ENCODE measurements at regions not wholly inside any gene's neighbourhood (a gene's known extent, or its start where the extent isn't known, plus 50 kb on each side); places are given as distances from the start of the nearest gene placed in this dataset.

DNA sequence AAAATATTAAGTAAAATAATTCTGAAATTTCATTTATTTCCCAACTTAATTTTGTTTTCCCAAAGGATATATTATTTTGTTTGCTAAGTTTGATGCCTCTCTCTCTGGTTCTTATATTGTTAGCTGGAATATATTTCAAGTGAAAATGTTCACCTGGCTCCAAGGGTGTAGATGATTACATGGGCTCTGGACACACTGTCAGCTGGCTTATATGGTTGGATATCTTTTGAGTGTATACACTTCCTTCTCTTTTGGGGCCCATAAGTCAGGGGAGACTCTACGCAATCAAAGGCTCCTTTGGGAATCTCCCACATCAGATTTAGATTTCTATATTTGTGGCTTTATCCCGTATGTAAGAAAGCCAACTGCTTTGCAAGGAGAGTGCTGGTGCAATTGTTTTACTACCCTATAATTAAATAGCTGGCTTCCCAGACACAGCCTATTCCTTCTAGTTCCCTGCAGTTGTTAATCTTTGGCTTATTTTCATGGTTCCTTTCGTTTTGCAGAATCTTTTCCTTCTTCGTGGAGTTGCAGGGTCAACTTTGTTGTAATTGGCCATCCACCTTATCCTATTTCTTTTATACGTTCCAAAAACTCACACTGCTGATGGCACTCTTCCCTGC is 225.7 kb downstream of the DPH6 start:
- no CpG with 5 or more reads among the region's 5 CpGs for WGBS (ENCODE audit: insufficient coverage, insufficient read length)
- DNase-seq (ENCODE audit: low read depth, low spot score) = no peak
- Histone ChIP-seq H3K27ac (ENCODE audit: low read length) (no peak overlapping the region), H3K27me3 (ENCODE audit: control insufficient read depth, insufficient read depth, low read length) (no peaks in the 10 kb centered on the region), H3K36me3 (ENCODE audit: control insufficient read depth, insufficient read depth, low read length) (no peaks in the 10 kb centered on the region), H3K4me1 (ENCODE audit: control insufficient read depth, insufficient read depth, low read length) (no peaks in the 10 kb centered on the region), H3K9me3 (ENCODE audit: control insufficient read depth, insufficient read depth, low read length) (no peaks in the 10 kb centered on the region), H3K4me3 (ENCODE audit: low read length) (no peak overlapping the region)

DNA sequence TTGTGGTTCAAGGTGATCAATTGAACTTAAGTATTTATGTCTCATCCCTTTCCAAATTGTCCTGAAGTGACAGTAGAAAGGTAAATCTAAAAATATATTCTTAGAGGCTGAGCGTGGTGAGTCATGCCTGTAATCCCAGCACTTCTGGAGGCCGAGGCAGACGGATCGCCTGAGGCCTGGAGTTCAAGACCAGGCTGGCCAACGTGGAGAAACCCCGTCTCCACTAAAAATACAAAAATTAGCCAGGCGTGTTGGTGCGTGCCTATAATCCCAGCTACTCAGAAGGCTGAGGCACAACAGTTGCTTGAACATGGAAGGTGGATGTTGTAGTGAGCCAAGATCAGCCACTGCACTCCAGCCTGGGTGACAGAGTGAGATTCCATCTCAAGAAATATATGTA is 226.6 kb downstream of the DPH6 start:
- Histone ChIP-seq H3K9me3 (ENCODE audit: control insufficient read depth, insufficient read depth, low read length) (no peaks in the 10 kb centered on the region), H3K4me1 (ENCODE audit: control insufficient read depth, insufficient read depth, low read length) (no peaks in the 10 kb centered on the region), H3K27ac (ENCODE audit: low read length) (no peak overlapping the region), H3K36me3 (ENCODE audit: control insufficient read depth, insufficient read depth, low read length) (no peaks in the 10 kb centered on the region), H3K4me3 (ENCODE audit: low read length) (no peak overlapping the region), H3K27me3 (ENCODE audit: control insufficient read depth, insufficient read depth, low read length) (no peaks in the 10 kb centered on the region)
- WGBS (ENCODE audit: insufficient coverage, insufficient read length) = no CpG with 5 or more reads among the region's 8 CpGs
- no peak for DNase-seq (ENCODE audit: low read depth, low spot score)

DNA sequence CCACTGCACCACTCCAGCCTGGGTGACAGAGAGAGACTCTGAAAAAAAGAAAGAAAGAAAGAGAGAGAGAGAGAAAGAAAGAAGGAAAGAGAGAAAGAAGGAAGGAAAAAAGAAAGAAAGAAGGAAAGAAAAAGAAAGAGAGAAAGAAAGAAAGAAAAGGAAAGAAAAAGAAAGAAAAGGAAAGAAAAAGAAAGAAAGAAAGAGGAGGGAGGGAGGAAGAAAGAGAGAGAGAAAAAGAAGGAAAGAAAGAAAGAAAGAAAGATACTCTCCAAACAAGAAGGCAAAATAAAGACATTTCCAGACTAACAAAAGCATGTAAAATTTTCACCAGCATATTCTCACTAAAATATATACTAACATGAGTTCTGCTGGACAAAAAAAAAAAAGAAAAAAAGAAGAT is 228.7 kb downstream of the DPH6 start:
- Histone ChIP-seq H3K9me3 (ENCODE audit: control insufficient read depth, insufficient read depth, low read length) (no peaks in the 10 kb centered on the region), H3K36me3 (ENCODE audit: control insufficient read depth, insufficient read depth, low read length) (no peaks in the 10 kb centered on the region), H3K4me1 (ENCODE audit: control insufficient read depth, insufficient read depth, low read length) (no peaks in the 10 kb centered on the region), H3K4me3 (ENCODE audit: low read length) (no peak overlapping the region), H3K27me3 (ENCODE audit: control insufficient read depth, insufficient read depth, low read length) (no peaks in the 10 kb centered on the region), H3K27ac (ENCODE audit: low read length) (no peak overlapping the region)
- no peak for DNase-seq (ENCODE audit: low read depth, low spot score)

DNA sequence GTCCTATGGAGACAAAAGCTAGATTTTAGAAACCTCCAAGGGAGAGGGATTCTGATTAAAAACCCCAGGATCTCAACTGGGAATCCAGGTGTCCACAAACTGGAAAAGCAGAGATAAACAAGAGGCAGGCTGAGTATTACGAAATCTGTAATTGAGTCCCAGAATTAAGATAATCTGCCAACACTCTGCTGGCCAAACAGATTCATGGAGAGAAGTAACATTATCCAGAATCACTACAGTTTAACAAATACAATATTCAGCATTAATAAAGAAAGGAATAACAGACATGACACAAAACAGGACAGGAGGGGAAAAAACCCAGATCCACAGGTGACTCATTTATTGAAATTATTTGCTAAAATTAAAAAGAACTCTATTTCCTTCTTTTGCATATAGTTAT is 227.2 kb upstream of the NANOGP8 start:
- no peaks in the 10 kb centered on the region for H3K4me1 ChIP-seq (ENCODE audit: control insufficient read depth, insufficient read depth, low read length)
- H3K27ac ChIP-seq (ENCODE audit: low read length) = no peak overlapping the region
- H3K36me3 ChIP-seq (ENCODE audit: control insufficient read depth, insufficient read depth, low read length) = no peaks in the 10 kb centered on the region
- H3K9me3 ChIP-seq (ENCODE audit: control insufficient read depth, insufficient read depth, low read length) = no peaks in the 10 kb centered on the region
- no peak for DNase-seq (ENCODE audit: low read depth, low spot score)
- no CpG with 5 or more reads among the region's 1 CpG for WGBS (ENCODE audit: insufficient coverage, insufficient read length)
- no peak overlapping the region for H3K4me3 ChIP-seq (ENCODE audit: low read length)
- no peaks in the 10 kb centered on the region for H3K27me3 ChIP-seq (ENCODE audit: control insufficient read depth, insufficient read depth, low read length)

DNA sequence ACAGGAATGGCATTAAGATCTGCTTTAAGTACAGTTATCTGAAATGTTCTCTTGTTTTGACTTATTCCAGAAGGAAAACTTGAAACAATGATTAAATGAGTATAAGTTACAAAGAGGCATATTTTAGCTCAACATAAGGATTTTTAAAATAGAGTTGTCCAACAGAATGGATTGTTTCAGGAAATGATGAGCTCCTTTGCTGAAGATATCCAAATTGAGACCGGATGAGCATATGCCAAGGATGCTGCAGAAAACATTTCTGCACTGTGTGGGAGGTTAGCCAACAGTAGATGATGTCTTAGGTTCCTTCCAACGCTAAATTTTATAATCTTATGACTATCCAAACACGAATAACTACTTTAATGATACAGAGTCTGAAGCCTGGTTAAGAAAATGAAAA is 226.5 kb upstream of the NANOGP8 start:
- no peak overlapping the region for H3K4me3 ChIP-seq (ENCODE audit: low read length)
- H3K27me3 ChIP-seq (ENCODE audit: control insufficient read depth, insufficient read depth, low read length) = no peaks in the 10 kb centered on the region
- no peaks in the 10 kb centered on the region for H3K4me1 ChIP-seq (ENCODE audit: control insufficient read depth, insufficient read depth, low read length)
- DNase-seq (ENCODE audit: low read depth, low spot score) = no peak
- no peaks in the 10 kb centered on the region for H3K36me3 ChIP-seq (ENCODE audit: control insufficient read depth, insufficient read depth, low read length)
- no CpG with 5 or more reads among the region's 3 CpGs for WGBS (ENCODE audit: insufficient coverage, insufficient read length)
- H3K27ac ChIP-seq (ENCODE audit: low read length) = no peak overlapping the region
- H3K9me3 ChIP-seq (ENCODE audit: control insufficient read depth, insufficient read depth, low read length) = no peaks in the 10 kb centered on the region

DNA sequence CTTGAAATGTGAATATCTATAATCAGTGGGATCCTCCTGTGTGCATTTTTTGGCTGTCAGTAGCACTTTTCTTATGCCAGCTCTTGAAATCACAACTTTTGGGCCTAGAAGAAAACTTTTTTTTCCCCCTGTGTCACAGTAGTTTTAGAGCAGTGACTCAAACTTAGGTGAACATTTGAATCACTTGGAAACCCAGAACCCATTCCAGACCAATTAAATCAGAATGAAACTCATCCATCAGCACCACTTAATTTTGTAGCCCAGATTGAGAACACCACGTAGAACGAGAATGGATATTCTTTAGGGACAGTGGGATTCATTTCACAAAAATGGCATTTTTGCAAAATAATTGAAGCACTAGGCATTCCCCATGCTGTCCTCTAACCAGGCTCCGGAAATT is 224.8 kb upstream of the NANOGP8 start:
- Histone ChIP-seq H3K9me3 (ENCODE audit: control insufficient read depth, insufficient read depth, low read length) (no peaks in the 10 kb centered on the region), H3K27me3 (ENCODE audit: control insufficient read depth, insufficient read depth, low read length) (no peaks in the 10 kb centered on the region), H3K4me3 (ENCODE audit: low read length) (no peak overlapping the region), H3K36me3 (ENCODE audit: control insufficient read depth, insufficient read depth, low read length) (no peaks in the 10 kb centered on the region), H3K4me1 (ENCODE audit: control insufficient read depth, insufficient read depth, low read length) (no peaks in the 10 kb centered on the region), H3K27ac (ENCODE audit: low read length) (no peak overlapping the region)
- WGBS (ENCODE audit: insufficient coverage, insufficient read length) = no CpG with 5 or more reads among the region's 3 CpGs
- DNase-seq (ENCODE audit: low read depth, low spot score) = no peak

DNA sequence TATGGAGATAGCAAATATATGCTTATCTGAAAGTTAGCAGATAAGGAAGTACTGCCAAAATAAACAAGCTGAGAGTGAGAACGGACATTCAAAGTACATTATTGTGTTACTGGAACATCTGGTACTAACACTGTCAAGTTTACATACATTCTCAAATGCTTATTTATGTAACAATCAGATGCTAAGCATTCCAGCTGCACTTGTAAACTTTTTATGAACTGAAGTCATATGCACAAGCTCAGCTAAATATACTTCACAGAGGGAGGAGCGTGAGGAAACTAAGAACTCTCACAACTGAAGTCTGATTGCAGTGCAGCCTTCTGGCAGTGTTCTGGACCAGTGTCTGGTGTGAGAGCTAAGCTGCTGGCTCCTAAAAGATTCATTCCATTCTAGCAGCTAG is 223.7 kb upstream of the NANOGP8 start:
- Histone ChIP-seq H3K36me3 (ENCODE audit: control insufficient read depth, insufficient read depth, low read length) (no peaks in the 10 kb centered on the region), H3K4me1 (ENCODE audit: control insufficient read depth, insufficient read depth, low read length) (no peaks in the 10 kb centered on the region), H3K27ac (ENCODE audit: low read length) (no peak overlapping the region), H3K4me3 (ENCODE audit: low read length) (no peak overlapping the region), H3K27me3 (ENCODE audit: control insufficient read depth, insufficient read depth, low read length) (no peaks in the 10 kb centered on the region), H3K9me3 (ENCODE audit: control insufficient read depth, insufficient read depth, low read length) (no peaks in the 10 kb centered on the region)
- WGBS (ENCODE audit: insufficient coverage, insufficient read length) = no CpG with 5 or more reads among the region's 2 CpGs
- DNase-seq (ENCODE audit: low read depth, low spot score) = no peak

DNA sequence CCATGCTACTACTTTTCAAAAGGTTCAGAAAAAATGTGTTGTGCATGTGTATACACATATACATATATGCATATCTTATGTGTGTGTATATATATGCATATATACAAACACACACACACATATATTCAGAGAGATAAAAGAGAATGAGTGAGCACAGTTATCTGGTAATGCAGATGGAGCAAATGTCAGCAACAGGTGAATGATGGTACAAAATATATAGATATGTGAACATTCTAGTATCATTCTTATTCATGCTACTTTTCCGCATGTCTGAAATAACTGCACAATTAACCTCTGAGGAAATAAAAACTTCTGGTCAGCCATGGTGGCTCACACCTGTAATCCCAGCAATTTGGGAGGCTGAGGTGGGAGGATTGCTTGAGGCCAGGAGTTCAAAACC is 222.6 kb upstream of the NANOGP8 start:
- Histone ChIP-seq H3K27ac (ENCODE audit: low read length) (no peak overlapping the region), H3K36me3 (ENCODE audit: control insufficient read depth, insufficient read depth, low read length) (no peaks in the 10 kb centered on the region), H3K9me3 (ENCODE audit: control insufficient read depth, insufficient read depth, low read length) (no peaks in the 10 kb centered on the region), H3K27me3 (ENCODE audit: control insufficient read depth, insufficient read depth, low read length) (no peaks in the 10 kb centered on the region), H3K4me3 (ENCODE audit: low read length) (no peak overlapping the region), H3K4me1 (ENCODE audit: control insufficient read depth, insufficient read depth, low read length) (no peaks in the 10 kb centered on the region)
- DNase-seq (ENCODE audit: low read depth, low spot score) = no peak
- no CpG with 5 or more reads among the region's 1 CpG for WGBS (ENCODE audit: insufficient coverage, insufficient read length)

DNA sequence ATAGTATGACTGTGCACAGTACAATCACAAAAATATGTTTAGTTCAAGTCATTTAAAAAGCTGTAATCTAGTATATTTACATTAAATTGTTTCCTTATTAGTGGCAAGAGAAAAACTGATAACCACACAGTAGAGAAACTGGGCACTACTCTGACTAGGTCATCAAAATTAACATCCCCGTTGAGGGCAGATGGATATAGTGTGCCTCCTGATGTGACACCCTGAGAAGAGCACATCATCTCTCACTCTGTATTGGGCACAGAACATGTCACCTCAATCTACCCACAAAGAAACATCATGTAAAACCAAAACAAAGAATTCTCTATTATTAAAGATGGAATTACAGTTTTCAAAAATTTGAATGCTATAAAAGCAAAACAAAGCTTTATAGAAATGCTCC is 221.9 kb upstream of the NANOGP8 start:
- Histone ChIP-seq H3K4me3 (ENCODE audit: low read length) (no peak overlapping the region), H3K9me3 (ENCODE audit: control insufficient read depth, insufficient read depth, low read length) (no peaks in the 10 kb centered on the region), H3K27me3 (ENCODE audit: control insufficient read depth, insufficient read depth, low read length) (no peaks in the 10 kb centered on the region), H3K27ac (ENCODE audit: low read length) (no peak overlapping the region), H3K4me1 (ENCODE audit: control insufficient read depth, insufficient read depth, low read length) (no peaks in the 10 kb centered on the region), H3K36me3 (ENCODE audit: control insufficient read depth, insufficient read depth, low read length) (no peaks in the 10 kb centered on the region)
- WGBS (ENCODE audit: insufficient coverage, insufficient read length) = no CpG with 5 or more reads among the region's 1 CpG
- no peak for DNase-seq (ENCODE audit: low read depth, low spot score)

DNA sequence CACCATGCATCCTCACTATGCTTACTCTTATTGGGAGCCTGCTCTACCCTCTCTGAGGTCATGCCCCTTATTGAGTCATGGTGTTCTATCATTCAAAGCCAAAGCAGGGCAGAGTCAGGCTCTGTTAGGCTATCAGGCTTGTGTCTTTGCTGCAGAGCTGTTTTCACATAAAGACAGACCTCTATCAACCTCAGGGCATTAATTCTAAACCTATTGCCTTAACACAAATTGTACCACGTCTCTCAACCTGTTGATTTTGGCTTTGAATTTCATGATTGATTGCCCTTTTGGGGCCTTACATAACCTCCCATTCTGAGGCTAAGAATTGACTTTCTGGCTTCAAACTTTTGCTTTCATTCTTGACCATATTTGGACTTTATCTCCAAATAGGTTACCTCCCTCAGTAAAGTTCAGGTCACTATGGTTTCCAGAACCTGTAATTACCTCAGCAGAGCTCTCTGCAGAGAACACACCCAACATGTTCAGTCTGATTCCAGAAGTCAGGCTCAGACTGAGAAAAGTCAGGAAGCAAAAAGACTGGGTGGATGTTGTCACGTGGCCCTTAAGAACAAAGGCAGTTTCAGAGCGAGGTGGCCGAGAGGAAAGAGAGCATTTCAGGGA is 221.4 kb upstream of the NANOGP8 start:
- no peaks in the 10 kb centered on the region for H3K9me3 ChIP-seq (ENCODE audit: control insufficient read depth, insufficient read depth, low read length)
- no peaks in the 10 kb centered on the region for H3K27me3 ChIP-seq (ENCODE audit: control insufficient read depth, insufficient read depth, low read length)
- no peak for DNase-seq (ENCODE audit: low read depth, low spot score)
- WGBS (ENCODE audit: insufficient coverage, insufficient read length) = no CpG with 5 or more reads among the region's 4 CpGs
- H3K4me1 ChIP-seq (ENCODE audit: control insufficient read depth, insufficient read depth, low read length) = no peaks in the 10 kb centered on the region
- no peak overlapping the region for H3K4me3 ChIP-seq (ENCODE audit: low read length)
- H3K27ac ChIP-seq (ENCODE audit: low read length) = no peak overlapping the region
- H3K36me3 ChIP-seq (ENCODE audit: control insufficient read depth, insufficient read depth, low read length) = no peaks in the 10 kb centered on the region

DNA sequence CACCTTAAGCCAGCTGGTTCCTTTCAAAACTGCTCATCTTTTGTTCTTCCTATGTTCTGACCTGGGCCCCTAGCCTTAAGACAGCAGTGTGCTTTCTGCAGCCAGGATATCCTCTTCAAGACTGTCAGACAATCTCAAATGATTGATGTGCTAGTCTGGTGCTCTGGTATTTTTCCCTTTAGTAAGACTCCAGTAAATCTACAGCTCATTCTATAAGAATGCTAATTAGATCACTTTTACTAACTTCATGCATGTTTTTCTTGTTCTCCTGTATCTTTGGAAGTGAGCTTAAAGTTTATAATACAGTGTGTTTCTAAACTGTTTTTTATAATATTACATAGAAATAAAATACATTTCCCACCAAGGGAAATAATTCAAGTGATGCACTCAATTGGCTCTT is 220.9 kb upstream of the NANOGP8 start:
- Histone ChIP-seq H3K4me1 (ENCODE audit: control insufficient read depth, insufficient read depth, low read length) (no peaks in the 10 kb centered on the region), H3K36me3 (ENCODE audit: control insufficient read depth, insufficient read depth, low read length) (no peaks in the 10 kb centered on the region), H3K4me3 (ENCODE audit: low read length) (no peak overlapping the region), H3K9me3 (ENCODE audit: control insufficient read depth, insufficient read depth, low read length) (no peaks in the 10 kb centered on the region), H3K27me3 (ENCODE audit: control insufficient read depth, insufficient read depth, low read length) (no peaks in the 10 kb centered on the region), H3K27ac (ENCODE audit: low read length) (no peak overlapping the region)
- no peak for DNase-seq (ENCODE audit: low read depth, low spot score)
